ENCODE measurements at regions not wholly inside any gene's neighbourhood (a gene's known extent, or its start where the extent isn't known, plus 50 kb on each side); places are given as distances from the start of the nearest gene placed in this dataset.

DNA sequence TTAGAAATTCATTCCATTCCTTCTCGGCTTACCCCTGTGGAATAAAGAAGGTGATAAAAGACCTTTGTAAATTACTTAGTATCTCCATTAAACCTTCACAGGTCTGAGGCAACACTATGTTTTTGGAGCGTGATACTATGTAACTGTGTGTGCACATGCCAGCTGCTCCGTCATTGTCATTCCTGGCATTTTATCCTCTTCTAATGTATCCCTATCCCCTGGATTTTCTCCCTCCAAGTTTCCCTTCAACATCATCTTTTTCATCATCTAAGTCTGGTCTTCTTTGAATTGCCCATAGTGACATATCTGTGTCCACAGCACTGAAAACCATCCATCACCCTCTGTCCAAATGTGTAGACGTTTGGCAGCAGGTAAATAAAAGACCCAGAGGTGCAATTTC lies 125.7 kb downstream of the TEX36 start:
- TF ChIP-seq, protein P1, sequence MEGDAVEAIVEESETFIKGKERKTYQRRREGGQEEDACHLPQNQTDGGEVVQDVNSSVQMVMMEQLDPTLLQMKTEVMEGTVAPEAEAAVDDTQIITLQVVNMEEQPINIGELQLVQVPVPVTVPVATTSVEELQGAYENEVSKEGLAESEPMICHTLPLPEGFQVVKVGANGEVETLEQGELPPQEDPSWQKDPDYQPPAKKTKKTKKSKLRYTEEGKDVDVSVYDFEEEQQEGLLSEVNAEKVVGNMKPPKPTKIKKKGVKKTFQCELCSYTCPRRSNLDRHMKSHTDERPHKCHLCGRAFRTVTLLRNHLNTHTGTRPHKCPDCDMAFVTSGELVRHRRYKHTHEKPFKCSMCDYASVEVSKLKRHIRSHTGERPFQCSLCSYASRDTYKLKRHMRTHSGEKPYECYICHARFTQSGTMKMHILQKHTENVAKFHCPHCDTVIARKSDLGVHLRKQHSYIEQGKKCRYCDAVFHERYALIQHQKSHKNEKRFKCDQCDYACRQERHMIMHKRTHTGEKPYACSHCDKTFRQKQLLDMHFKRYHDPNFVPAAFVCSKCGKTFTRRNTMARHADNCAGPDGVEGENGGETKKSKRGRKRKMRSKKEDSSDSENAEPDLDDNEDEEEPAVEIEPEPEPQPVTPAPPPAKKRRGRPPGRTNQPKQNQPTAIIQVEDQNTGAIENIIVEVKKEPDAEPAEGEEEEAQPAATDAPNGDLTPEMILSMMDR (IDR thresholded peaks at IDR 0.05): no peak
- TF ChIP-seq EZH2 (IDR thresholded peaks at IDR 0.05): no peak

Data from neural progenitor cell (in vitro differentiated cells).